ENCODE measurements at regions not wholly inside any gene's neighbourhood (a gene's known extent, or its start where the extent isn't known, plus 50 kb on each side); places are given as distances from the start of the nearest gene placed in this dataset.

DNA sequence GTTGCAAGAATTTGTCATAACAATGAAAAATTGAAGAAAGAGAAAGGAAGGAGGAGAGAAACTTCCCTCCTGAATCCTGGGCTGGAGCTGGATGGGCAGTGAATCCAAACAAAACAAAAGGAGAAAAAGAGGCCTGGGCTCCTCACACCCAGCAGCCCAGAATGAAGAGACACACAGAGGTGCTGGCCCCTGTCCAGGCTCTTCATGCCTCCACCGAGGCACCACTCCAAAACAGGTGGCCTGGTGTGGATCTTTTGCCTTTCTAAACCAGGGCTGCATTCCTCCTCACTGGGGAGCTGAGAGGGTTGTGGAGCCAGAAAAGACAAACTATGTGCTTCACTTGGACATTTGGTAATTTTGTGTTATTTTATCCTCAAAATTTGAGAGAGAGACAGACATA is 76.0 kb downstream of the FAM124B start:
- no peaks in the 10 kb centered on the region for H3K79me2 ChIP-seq (ENCODE audit: control insufficient read depth, insufficient read depth, low read length)
- peaks cover 0 to 11% of the 10 kb centered on the region in 2 experiments; a peak in 3 of 4 replicates for H3K27me3 ChIP-seq (replicated peaks in 1 of 2; ENCODE audit: control insufficient read depth in 2 of 2, insufficient read depth in 2 of 2, low read length in 1 of 2)
- intact Hi-C loops (cut with micrococcal nuclease; ENCODE audit: unreplicated experiment) (no loop called here), in situ Hi-C loops (cut with MboI) (no loop called here)
- TF ChIP-seq CBFB (IDR thresholded peaks at IDR 0.05; ENCODE audit: low read depth) (no peak), CHD4 (IDR thresholded peaks at IDR 0.05) (no peak), RAD21 (IDR thresholded peaks at IDR 0.05; ENCODE audit: insufficient read depth, low read depth, low read length) (no peak), IKZF2 (IDR thresholded peaks at IDR 0.05) (no peak), POU2F2 (IDR thresholded peaks at IDR 0.05; ENCODE audit: borderline replicate concordance, low read depth, low read length) (no peak), KAT2A (conservative IDR thresholded peaks at IDR 0.05; ENCODE audit: control insufficient read depth, low read depth, low read length) (no peak)
- TF ChIP-seq, protein P1, sequence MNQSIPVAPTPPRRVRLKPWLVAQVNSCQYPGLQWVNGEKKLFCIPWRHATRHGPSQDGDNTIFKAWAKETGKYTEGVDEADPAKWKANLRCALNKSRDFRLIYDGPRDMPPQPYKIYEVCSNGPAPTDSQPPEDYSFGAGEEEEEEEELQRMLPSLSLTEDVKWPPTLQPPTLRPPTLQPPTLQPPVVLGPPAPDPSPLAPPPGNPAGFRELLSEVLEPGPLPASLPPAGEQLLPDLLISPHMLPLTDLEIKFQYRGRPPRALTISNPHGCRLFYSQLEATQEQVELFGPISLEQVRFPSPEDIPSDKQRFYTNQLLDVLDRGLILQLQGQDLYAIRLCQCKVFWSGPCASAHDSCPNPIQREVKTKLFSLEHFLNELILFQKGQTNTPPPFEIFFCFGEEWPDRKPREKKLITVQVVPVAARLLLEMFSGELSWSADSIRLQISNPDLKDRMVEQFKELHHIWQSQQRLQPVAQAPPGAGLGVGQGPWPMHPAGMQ (IDR thresholded peaks at IDR 0.05; ENCODE audit: borderline replicate concordance) = no peak
- H3K4me3 ChIP-seq = no peak overlapping the region
- no peaks in the 10 kb centered on the region for H3K9me3 ChIP-seq (replicated peaks; ENCODE audit: control insufficient read depth, insufficient read depth, low read length)
- no peaks in the 10 kb centered on the region for H3K4me1 ChIP-seq (ENCODE audit: control insufficient read depth, insufficient read depth, low read length)
- no peaks in the 10 kb centered on the region for H3K36me3 ChIP-seq (ENCODE audit: control insufficient read depth in 2 of 2, insufficient read depth in 2 of 2, low read length in 1 of 2)
- H3K27ac ChIP-seq (ENCODE audit: control insufficient read depth, insufficient read depth) = no peak overlapping the region
- FAIRE-seq (no peak), DNase-seq (ENCODE audit: low read depth, low spot score) (no peak), ATAC-seq (no peak)
- no peak overlapping the region for H3K4me2 ChIP-seq (ENCODE audit: control insufficient read depth, insufficient read depth)
- WGBS (ENCODE audit: insufficient coverage, insufficient replicate concordance, low lambda C conversion rate, missing lambda C conversion rate) = 0% methylated on average over 1 of the region's 1 CpG
- ChIA-PET POLR2A (interaction anchor here (0.6 kb wide), 1 partner anchor 378 kb away, joined by 3 read pairs; no protein-coding TSS in a partner anchor), CTCF (no interaction called here), RAD21 (ENCODE audit: unreplicated experiment) (no interaction called here), SMC1A (ENCODE audit: uncharacterized antibody, unreplicated experiment) (no interaction called here)
- H4K20me1 ChIP-seq (ENCODE audit: control insufficient read depth, insufficient read depth) = no peaks in the 10 kb centered on the region
- BruUV-seq (replicated peaks) = no TSS peak
- H2AFZ ChIP-seq (ENCODE audit: control insufficient read depth, low read depth, low read length) = no peak overlapping the region
- no peak overlapping the region for H3K9ac ChIP-seq (ENCODE audit: control insufficient read depth, insufficient read depth, low read length)

DNA sequence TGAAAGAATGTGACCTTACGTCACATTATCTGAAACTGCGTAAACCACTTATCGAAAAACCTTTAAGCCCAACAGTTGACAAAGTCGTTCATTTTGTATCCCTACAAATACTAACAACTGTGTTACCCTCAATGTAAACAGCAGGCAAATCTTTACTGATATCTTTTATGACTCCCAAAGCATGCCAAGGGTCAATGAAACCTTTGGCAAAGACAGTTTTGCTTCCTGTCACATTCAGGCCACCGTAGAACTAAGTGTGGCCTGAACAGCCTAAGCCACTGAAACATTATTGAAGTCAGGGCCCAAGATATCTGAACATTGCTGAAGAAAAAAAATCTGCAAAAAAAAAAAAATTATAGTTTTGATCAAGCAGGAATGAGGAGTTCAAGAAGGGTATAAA is 77.3 kb downstream of the FAM124B start:
- 56% methylated on average over 5 of the region's 5 CpGs for WGBS (ENCODE audit: insufficient coverage, insufficient replicate concordance, low lambda C conversion rate, missing lambda C conversion rate)
- BruUV-seq (replicated peaks) = no TSS peak
- H3K27me3 ChIP-seq (replicated peaks in 1 of 2; ENCODE audit: control insufficient read depth in 2 of 2, insufficient read depth in 2 of 2, low read length in 1 of 2) = peaks cover 0 to 8% of the 10 kb centered on the region in 2 experiments; a peak in 3 of 4 replicates
- no peaks in the 10 kb centered on the region for H3K4me1 ChIP-seq (ENCODE audit: control insufficient read depth, insufficient read depth, low read length)
- ATAC-seq (no peak), FAIRE-seq (no peak), DNase-seq (ENCODE audit: low read depth, low spot score) (no peak)
- no peak overlapping the region for H2AFZ ChIP-seq (ENCODE audit: control insufficient read depth, low read depth, low read length)
- H3K4me3 ChIP-seq = no peak overlapping the region
- no peak overlapping the region for H3K9ac ChIP-seq (ENCODE audit: control insufficient read depth, insufficient read depth, low read length)
- SMC1A ChIA-PET (ENCODE audit: uncharacterized antibody, unreplicated experiment) = interaction anchor here (1.0 kb wide), 1 partner anchor 338 kb away, joined by 3 read pairs; no protein-coding TSS in a partner anchor
- no peaks in the 10 kb centered on the region for H3K9me3 ChIP-seq (replicated peaks; ENCODE audit: control insufficient read depth, insufficient read depth, low read length)
- RAD21 ChIA-PET (ENCODE audit: unreplicated experiment) = no interaction called here
- TF ChIP-seq KAT2A (conservative IDR thresholded peaks at IDR 0.05; ENCODE audit: control insufficient read depth, low read depth, low read length) (no peak), PAX5 (IDR thresholded peaks at IDR 0.05; ENCODE audit: borderline replicate concordance, low read depth, low read length) (no peak), POLR2A (IDR thresholded peaks at IDR 0.05; ENCODE audit: low read depth, low read length) (no peak), SREBF2 (IDR thresholded peaks at IDR 0.05; ENCODE audit: low read length) (no peak)
- TF ChIP-seq, protein P2, sequence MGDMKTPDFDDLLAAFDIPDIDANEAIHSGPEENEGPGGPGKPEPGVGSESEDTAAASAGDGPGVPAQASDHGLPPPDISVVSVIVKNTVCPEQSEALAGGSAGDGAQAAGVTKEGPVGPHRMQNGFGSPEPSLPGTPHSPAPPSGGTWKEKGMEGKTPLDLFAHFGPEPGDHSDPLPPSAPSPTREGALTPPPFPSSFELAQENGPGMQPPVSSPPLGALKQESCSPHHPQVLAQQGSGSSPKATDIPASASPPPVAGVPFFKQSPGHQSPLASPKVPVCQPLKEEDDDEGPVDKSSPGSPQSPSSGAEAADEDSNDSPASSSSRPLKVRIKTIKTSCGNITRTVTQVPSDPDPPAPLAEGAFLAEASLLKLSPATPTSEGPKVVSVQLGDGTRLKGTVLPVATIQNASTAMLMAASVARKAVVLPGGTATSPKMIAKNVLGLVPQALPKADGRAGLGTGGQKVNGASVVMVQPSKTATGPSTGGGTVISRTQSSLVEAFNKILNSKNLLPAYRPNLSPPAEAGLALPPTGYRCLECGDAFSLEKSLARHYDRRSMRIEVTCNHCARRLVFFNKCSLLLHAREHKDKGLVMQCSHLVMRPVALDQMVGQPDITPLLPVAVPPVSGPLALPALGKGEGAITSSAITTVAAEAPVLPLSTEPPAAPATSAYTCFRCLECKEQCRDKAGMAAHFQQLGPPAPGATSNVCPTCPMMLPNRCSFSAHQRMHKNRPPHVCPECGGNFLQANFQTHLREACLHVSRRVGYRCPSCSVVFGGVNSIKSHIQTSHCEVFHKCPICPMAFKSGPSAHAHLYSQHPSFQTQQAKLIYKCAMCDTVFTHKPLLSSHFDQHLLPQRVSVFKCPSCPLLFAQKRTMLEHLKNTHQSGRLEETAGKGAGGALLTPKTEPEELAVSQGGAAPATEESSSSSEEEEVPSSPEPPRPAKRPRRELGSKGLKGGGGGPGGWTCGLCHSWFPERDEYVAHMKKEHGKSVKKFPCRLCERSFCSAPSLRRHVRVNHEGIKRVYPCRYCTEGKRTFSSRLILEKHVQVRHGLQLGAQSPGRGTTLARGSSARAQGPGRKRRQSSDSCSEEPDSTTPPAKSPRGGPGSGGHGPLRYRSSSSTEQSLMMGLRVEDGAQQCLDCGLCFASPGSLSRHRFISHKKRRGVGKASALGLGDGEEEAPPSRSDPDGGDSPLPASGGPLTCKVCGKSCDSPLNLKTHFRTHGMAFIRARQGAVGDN (IDR thresholded peaks at IDR 0.05) = no peak
- intact Hi-C loops (cut with micrococcal nuclease; ENCODE audit: unreplicated experiment) (no loop called here), in situ Hi-C loops (cut with MboI) (no loop called here)
- H3K79me2 ChIP-seq (ENCODE audit: control insufficient read depth, insufficient read depth, low read length) = no peaks in the 10 kb centered on the region
- H3K36me3 ChIP-seq (ENCODE audit: control insufficient read depth in 2 of 2, insufficient read depth in 2 of 2, low read length in 1 of 2) = no peaks in the 10 kb centered on the region
- CTCF ChIA-PET = no interaction called here
- POLR2A ChIA-PET = no interaction called here
- no peaks in the 10 kb centered on the region for H4K20me1 ChIP-seq (ENCODE audit: control insufficient read depth, insufficient read depth)
- no peak overlapping the region for H3K4me2 ChIP-seq (ENCODE audit: control insufficient read depth, insufficient read depth)
- no peak overlapping the region for H3K27ac ChIP-seq (ENCODE audit: control insufficient read depth, insufficient read depth)

Measured in GM12878 (cell line).